Stimulated activated CD4-positive, alpha-beta T cell treated with anti-CD3 and anti-CD28 coated beads, Interleukin-4, amount 100 ng/mL, for 1 hour (primary cell): ENCODE measurements at regions not wholly inside any gene's neighbourhood (a gene's known extent, or its start where the extent isn't known, plus 50 kb on each side); places are given as distances from the start of the nearest gene placed in this dataset.
"Not testable (repeated sequence)": the region's sequence is repeated elsewhere in the genome, so short reads cannot be mapped to it uniquely, and the experiment has no call there.

Source experiments
- DNase-seq: peaks from one replicate; pipeline ENCODE4 v3.0.0-alpha.2; 2020

DNA sequence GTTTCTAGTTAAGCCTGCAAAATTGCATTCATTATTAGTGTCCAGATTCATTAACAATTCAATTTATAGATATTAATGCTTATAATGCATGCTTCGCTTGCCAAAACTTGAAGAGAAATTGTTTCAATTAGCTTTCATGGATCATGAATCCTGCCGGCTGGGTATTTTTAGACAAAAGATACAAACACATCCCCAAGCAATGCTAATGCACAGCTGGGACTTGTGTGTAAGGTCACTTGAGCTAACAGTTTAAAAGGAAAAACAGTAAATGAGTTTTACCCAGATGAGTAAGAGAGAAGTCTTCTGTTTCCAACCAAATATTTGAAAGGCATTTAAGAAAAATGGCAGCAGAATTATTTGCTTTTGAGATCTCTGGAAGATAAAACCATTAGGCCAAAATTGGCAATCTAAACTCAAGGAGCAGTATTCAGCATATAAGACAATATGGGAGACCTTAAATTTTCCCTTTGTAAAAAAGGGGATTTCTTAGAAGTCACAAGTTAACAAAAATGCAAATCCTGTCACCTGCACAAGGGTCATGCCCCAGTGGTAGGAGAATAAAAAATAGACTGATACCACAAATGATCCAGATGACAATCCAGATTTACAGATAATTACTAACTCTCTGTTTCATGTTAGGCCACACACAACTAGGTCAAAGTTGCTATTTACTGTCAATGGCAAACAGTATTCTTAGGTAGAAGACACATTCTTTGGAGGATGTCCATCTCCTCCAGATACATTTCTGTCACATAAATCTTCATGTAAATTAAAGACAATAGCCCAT is 418.4 kb upstream of the PMFBP1 start:
- DNase-seq = no peak

DNA sequence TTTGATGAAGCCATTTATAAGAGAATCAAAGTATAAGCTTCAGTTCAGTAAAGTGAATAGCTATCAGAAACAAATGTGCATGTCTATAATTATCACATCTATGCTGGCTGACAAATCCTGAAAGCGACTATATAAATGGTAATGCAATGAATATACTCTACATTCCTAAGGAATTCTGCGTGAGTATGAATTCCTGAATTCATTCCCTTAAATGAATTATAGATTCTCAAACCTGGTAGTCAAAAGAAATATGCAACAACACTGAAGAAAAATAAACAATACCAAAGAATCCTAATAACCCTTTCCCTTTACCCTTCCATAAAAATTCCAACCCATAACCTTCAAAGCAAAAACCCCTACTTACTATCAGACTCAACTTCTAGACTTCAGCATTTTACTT is 416.6 kb upstream of the PMFBP1 start:
- DNase-seq = no peak

DNA sequence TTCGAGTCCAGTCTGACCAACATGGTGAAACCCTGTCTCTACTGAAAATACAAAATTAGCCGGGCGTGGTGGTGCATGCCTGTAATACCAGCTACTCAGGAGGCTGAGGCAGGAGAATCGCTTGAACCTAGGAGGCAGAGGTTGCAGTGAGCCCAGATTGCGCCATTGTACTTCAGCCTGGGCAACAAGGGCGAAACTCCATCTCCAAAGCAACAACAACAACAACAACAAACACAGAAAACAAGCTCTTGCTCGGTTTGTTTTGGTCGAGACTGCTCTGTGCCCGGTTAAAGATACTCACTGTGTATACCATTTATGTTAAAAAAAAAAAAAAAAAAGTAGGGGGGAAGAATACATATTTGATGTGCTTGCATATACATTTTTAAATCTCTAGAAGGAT is 406.1 kb upstream of the PMFBP1 start:
- DNase-seq = not testable (repeated sequence)

DNA sequence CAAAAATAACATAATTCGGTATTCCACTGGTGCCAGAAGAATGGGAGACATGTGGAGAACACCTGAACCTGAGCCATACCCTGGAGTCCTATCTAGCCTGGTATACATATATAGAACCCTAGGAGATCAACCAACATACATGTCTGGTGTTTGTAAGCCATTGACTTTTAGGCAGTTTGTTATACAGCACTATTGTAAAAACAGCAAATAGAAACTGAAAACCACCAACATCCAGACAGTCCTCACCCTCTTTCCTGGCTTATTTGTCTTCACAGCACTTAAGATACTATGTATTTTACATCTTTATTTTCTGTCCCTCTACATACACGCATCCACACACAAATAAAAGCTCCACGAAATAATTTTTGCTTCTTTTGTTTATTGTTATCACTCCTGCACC is 404.2 kb upstream of the PMFBP1 start:
- no peak for DNase-seq

DNA sequence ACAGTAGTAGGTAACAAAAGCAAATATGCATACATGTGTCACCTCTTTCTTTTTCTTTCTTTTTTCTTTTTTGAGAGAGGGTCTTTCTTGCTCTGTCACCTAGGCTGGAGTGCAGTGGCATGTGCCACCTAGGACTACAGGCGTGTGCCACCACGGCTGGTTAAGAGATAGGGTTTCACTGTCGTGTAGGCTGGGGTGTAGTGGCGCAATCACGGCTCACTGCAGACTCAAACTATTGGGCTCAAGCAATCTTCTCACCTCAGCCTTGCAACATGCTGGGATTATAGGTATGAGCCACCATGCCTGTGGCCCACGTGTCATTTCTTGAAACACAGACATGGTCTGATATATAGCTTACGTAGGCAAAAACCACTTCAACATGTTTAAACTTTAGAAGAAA is 397.7 kb upstream of the PMFBP1 start:
- no peak for DNase-seq

- DNase-seq = no peak
These were observed 396.5 kb upstream of the PMFBP1 start for GRCh38 chr16:72568502-72568901.

DNA sequence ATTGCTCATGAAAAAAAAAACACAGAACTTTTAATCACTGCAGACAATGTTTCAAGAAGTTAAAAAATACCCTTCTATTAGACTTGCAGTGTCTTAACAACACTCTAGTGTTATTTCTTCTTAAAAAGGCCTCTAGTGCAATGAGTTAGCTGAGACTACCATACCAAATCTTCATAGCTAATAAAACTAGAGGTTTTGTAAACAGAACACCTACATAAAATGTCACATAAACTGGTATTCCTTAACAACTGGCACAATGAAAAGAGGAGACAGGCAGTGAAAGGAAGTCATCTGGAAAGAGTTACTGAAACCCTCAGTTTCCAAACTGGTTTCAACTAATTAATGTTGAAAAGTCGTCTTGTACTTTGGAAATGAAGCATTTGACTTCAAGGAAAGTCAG is 394.2 kb upstream of the PMFBP1 start:
- DNase-seq = no peak

GRCh38 chr16:72565106-72565505 is 393.2 kb upstream of the PMFBP1 start:
- DNase-seq = no peak

- DNase-seq = no peak
These were observed 388.7 kb upstream of the PMFBP1 start for GRCh38 chr16:72560617-72561016.

- DNase-seq = no peak
These were observed 386.5 kb upstream of the PMFBP1 start for GRCh38 chr16:72558501-72558900.

- DNase-seq = no peak
These were observed 383.0 kb upstream of the PMFBP1 start for GRCh38 chr16:72554935-72555334.

DNA sequence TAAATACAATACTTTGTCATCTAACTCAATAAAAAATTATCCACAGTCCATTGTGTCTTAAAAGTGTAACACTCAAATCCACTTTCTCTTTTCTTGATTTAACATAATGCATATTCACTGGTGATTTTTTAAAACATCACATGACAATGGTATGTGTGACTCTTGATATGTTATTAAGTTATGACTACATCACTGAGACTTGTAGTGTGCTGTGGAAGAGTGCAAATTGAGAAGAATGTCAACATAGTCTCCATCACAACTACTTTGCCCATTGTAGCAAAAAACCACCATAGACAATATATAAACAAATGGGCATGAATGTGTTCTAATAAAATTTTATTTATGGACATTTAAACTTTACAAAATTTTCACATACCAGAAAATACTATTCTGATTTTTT is 380.7 kb upstream of the PMFBP1 start:
- DNase-seq = no peak

- DNase-seq = no peak
These were observed 379.7 kb upstream of the PMFBP1 start for GRCh38 chr16:72551649-72552048.

DNA sequence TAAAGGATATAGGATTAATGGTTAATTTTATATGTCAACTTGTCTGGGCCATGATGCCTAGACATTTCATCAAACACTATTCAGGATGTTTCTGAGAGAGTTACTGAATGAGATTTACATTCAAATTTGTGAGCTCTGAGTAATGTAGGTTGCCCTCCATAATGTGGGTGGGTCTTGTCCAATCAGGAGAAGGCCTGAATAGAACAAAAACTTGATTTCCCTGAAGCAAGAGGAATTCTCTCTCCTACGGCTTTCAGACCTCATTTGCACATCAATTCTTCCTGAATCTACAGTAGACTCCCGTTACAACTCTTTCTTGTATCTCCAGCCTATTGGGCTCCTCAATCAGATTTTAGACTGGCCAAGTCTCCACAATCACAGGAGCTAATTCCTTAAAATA is 377.9 kb upstream of the PMFBP1 start:
- DNase-seq = no peak

DNA sequence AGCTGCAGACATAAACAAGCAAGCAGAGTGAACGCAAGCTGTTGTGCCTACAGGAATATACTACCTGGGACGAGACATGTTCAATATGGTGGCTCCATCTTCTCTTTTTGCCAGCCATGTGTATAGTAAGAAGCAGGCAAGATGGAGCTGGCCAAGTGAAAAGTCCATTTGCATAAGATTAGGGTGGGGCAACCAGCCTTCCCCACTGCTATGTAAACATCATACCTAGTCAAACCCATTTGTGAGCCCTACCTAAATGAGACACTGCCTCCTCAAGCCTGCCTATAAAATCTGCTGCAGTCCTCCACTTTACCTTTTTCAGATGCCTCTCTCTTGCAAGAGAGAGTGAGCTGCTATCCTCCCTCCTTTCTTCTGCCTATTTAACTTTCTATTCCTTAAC is 370.1 kb upstream of the PMFBP1 start:
- no peak for DNase-seq

- no peak for DNase-seq
These were observed 365.7 kb upstream of the PMFBP1 start for GRCh38 chr16:72537664-72538063.

GRCh38 chr16:72536723-72537435 is 364.9 kb upstream of the PMFBP1 start:
- no peak for DNase-seq

GRCh38 chr16:72532906-72533410 is 361.0 kb upstream of the PMFBP1 start:
- DNase-seq = no peak

DNA sequence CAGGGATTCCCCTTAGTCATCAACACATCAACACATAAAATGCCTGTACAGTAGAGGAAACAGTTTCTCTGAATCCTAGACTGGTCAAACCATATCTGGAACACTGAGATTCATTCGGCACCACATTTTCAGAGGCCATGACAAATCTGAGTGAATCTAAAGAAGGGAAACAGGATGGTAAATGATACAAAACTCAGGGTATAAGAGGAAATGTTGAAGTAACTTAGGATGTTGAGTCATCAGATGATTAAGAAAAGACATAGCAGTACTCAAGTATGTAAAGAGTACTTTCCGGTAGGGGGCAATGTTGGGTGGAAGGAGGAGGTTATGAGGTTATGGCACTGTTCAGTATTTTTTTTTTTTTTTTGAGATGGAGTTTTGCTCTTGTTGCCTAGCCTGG is 358.5 kb upstream of the PMFBP1 start:
- no peak for DNase-seq

GRCh38 chr16:72523087-72523486 is 351.1 kb upstream of the PMFBP1 start:
- DNase-seq = no peak

DNA sequence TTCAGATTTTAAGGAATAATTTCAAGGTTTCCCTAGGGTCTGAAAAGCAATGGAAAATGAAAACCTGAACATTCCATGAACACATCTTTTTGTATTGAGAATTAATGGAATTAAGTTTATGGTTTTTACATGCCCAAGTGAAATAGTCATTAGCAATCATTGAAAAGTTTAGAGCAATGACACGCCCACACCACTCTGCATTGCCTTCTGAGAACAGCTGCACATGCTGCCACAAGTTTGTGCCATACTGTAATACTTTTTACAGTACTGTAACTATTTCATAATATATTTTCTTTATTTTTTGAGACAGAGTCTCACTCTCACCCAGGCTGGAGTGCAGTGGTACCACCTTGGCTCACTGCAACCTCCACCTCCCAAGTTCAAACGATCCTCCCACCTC is 345.2 kb upstream of the PMFBP1 start:
- DNase-seq = no peak

DNA sequence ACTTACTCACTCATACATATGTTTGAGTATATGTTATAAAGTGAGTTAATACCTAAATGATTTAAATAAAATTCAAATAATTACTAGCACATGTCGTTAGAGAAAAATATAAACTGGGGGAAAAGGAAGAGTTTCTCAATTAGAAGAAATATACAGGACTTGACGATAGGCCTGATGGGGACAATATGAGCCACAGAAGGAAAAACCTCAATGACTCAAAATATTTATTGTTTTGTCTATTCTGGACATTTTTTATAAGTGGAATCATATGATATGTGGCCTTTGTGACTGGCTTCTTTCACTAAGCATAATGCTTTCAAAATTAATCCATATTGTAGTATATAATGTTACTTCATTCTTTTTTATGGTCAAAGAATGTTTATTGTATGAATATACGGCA is 339.2 kb upstream of the PMFBP1 start:
- no peak for DNase-seq

- DNase-seq = no peak
These were observed 336.2 kb upstream of the PMFBP1 start for GRCh38 chr16:72508191-72508590.

GRCh38 chr16:72502594-72503005 is 330.6 kb upstream of the PMFBP1 start:
- no peak for DNase-seq
